Peyer's patch (tissue), 4 donors: ENCODE measurements at regions not wholly inside any gene's neighbourhood (a gene's known extent, or its start where the extent isn't known, plus 50 kb on each side); places are given as distances from the start of the nearest gene placed in this dataset.

Experiments used
- DNase-seq, 3 donors: peaks; one replicate each; pipeline ENCODE4 v3.0.0-alpha.2; 2017 to 2019
- H3K27ac ChIP-seq, 4 donors: fragments of 200-600 bp; sonication (generic); one replicate each; pipeline ENCODE4 v1.5.1; 2016 to 2019
- H3K27me3 ChIP-seq, 2 donors: fragments of 200-600 bp; sonication (generic); one replicate each; pipeline ENCODE4 v1.5.1; 2019
- H3K36me3 ChIP-seq, 3 donors: fragments of 200-600 bp; sonication (generic); one replicate each; pipeline ENCODE4 v1.5.1; 2016 to 2019
- H3K4me1 ChIP-seq, 4 donors: fragments of 200-600 bp; sonication (generic); one replicate each; pipeline ENCODE4 v1.5.1; 2016 to 2019
- H3K4me3 ChIP-seq, 4 donors: fragments of 200-600 bp; sonication (generic); 1 replicate in 3 of 4; 2 replicates in 1 of 4; pipeline ENCODE4 v1.5.1; 2016 to 2019; ENCODE audit warnings: mild to moderate bottlenecking in 1 of 4
- H3K9me3 ChIP-seq, 4 donors: fragments of 200-600 bp; sonication (generic); one replicate each; pipeline ENCODE4 v1.5.1; 2016 to 2019; ENCODE audit warnings: mild to moderate bottlenecking in 1 of 4
- CTCF ChIP-seq, 6 experiments: fragments of 450-650 bp in 4 of 6; fragments of 200-600 bp in 2 of 6; sonication (generic) in 1 of 6; IDR thresholded peaks; one replicate each; pipeline ENCODE4 v1.5.1; 2017 to 2019; ENCODE audit warnings: antibody characterized with exemption in 6 of 6, mild to moderate bottlenecking in 3 of 6, moderate library complexity in 1 of 6
- POLR2A ChIP-seq, 2 donors: fragments of 450-650 bp; IDR thresholded peaks; one replicate each; pipeline ENCODE4 v1.5.1; 2017; ENCODE audit warnings: antibody characterized with exemption in 2 of 2, mild to moderate bottlenecking in 2 of 2, moderate library complexity in 2 of 2

DNA sequence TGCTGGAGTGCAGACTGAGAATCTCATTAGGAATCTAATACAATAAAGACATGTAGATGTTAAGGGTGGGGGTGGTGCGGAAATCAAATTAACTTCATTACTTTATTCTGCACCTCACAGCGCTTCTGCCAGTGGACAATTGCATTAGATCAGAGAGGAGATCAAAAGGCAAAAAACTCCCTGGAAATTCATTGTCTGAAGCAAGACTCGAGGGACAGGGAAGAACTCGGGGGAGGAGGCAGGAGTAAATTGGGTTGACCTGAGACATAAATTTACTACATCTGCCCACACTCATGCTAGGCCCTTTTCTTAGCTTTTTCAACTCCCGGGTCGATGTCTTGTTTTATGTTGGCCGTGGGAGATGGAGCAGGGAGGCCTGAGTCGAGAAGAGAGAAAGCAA is 315.4 kb downstream of the SPATA17 start:
- Histone ChIP-seq H3K9me3 (no peaks in the 10 kb centered on the region), H3K27me3 (no peaks in the 10 kb centered on the region), H3K4me1 (no peaks in the 10 kb centered on the region), H3K36me3 (no peaks in the 10 kb centered on the region), H3K27ac (no peak overlapping the region), H3K4me3 (no peak overlapping the region)
- DNase-seq, result no peak
- no peak for TF ChIP-seq CTCF (IDR thresholded peaks at IDR 0.05)
- TF ChIP-seq POLR2A (IDR thresholded peaks at IDR 0.05), result no peak

DNA sequence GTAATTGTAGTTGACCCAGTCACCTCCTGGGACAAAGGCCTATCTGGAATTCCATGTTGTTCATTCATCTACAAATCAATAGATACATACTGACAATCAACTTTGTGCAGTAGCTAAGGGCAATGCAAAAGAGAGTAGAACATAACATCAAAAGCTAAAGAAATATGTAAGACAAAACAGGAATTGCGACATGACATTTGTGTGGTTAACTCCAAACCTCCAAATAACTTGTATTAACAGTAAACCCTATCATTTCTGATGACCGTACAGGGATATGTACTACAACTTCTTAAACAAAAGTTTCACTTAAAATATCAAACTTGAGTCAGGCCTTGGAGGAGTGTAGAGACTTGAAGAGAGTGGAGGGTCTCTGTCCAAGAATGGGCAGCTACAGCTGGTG is 317.6 kb downstream of the SPATA17 start:
- no peaks in the 10 kb centered on the region for H3K9me3 ChIP-seq
- no peak for TF ChIP-seq CTCF (IDR thresholded peaks at IDR 0.05)
- no peak for DNase-seq
- H3K36me3 ChIP-seq, result no peaks in the 10 kb centered on the region
- no peaks in the 10 kb centered on the region for H3K27me3 ChIP-seq
- H3K27ac ChIP-seq, result no peak overlapping the region
- no peaks in the 10 kb centered on the region for H3K4me1 ChIP-seq
- H3K4me3 ChIP-seq, result no peak overlapping the region

DNA sequence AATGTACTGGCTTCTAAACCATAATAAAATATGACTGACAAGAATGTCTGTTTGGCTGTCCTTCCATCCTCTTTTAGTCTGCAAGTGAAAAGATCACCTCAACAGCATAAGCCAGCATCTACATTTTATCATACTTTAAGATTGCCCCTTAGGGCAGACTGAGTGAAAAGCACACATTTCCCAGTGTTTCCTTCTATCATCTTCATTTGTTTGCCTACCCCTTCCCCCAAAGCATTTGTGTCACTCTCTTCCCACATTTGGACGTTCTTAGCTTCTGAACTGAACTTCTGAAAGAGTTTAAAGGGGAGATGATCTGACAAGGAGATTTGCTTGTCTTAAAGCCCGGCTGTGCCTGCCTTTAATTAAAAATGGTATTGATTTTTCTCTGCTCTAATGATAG is 322.2 kb downstream of the SPATA17 start:
- Histone ChIP-seq H3K4me3 (no peak overlapping the region), H3K27me3 (no peaks in the 10 kb centered on the region), H3K4me1 (no peaks in the 10 kb centered on the region), H3K9me3 (no peaks in the 10 kb centered on the region), H3K27ac (no peak overlapping the region), H3K36me3 (no peaks in the 10 kb centered on the region)
- DNase-seq, result no peak
- TF ChIP-seq POLR2A (IDR thresholded peaks at IDR 0.05) (no peak), CTCF (IDR thresholded peaks at IDR 0.05) (no peak)

DNA sequence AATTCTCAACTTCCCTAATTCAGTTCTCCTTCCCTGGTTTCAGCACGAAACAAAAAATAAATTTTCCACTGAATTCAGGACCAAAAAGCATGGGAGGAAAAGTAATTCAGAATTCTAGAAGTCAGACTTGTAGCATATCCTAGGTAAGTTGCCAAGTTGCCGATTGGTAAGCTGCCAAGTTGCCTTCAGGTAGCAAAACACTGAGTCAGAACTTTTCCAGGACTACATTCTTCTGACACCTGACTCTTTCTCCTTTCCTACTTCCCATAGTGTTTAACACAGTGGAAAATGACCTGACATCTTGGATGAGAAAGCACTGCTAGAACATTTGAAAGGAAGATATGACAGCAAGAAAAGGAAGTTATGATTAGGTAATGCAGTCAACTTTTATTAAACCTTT is 322.8 kb downstream of the SPATA17 start:
- Histone ChIP-seq H3K27ac (no peak overlapping the region), H3K9me3 (no peaks in the 10 kb centered on the region), H3K4me3 (no peak overlapping the region), H3K27me3 (no peaks in the 10 kb centered on the region), H3K36me3 (no peaks in the 10 kb centered on the region), H3K4me1 (no peaks in the 10 kb centered on the region)
- TF ChIP-seq CTCF (IDR thresholded peaks at IDR 0.05) (no peak), POLR2A (IDR thresholded peaks at IDR 0.05) (no peak)
- DNase-seq, result no peak

- H3K27ac ChIP-seq, result no peak overlapping the region
- no peaks in the 10 kb centered on the region for H3K4me1 ChIP-seq
- H3K9me3 ChIP-seq, result no peaks in the 10 kb centered on the region
- no peak overlapping the region for H3K4me3 ChIP-seq
- H3K27me3 ChIP-seq, result no peaks in the 10 kb centered on the region
- no peaks in the 10 kb centered on the region for H3K36me3 ChIP-seq
- TF ChIP-seq POLR2A (IDR thresholded peaks at IDR 0.05) (no peak), CTCF (IDR thresholded peaks at IDR 0.05) (no peak)
- no peak for DNase-seq
These were observed 324.6 kb downstream of the SPATA17 start for GRCh38 chr1:217955723-217956122.

- no peaks in the 10 kb centered on the region for H3K36me3 ChIP-seq
- no peak overlapping the region for H3K4me3 ChIP-seq
- H3K4me1 ChIP-seq, result no peaks in the 10 kb centered on the region
- no peak for TF ChIP-seq POLR2A (IDR thresholded peaks at IDR 0.05)
- H3K27me3 ChIP-seq, result no peaks in the 10 kb centered on the region
- no peak overlapping the region for H3K27ac ChIP-seq
- DNase-seq, result no peak
- H3K9me3 ChIP-seq, result no peaks in the 10 kb centered on the region
These were observed 319.8 kb upstream of the RRP15 start for GRCh38 chr1:217965156-217965786.
